Peyer's patch (tissue), 4 donors: ENCODE measurements at regions not wholly inside any gene's neighbourhood (a gene's known extent, or its start where the extent isn't known, plus 50 kb on each side); places are given as distances from the start of the nearest gene placed in this dataset.

ENCODE experiments used
- DNase-seq, 3 donors: peaks; one replicate each; pipeline ENCODE4 v3.0.0-alpha.2; 2017 to 2019
- H3K27ac ChIP-seq, 4 donors: fragments of 200-600 bp; sonication (generic); one replicate each; pipeline ENCODE4 v1.5.1; 2016 to 2019
- H3K27me3 ChIP-seq, 2 donors: fragments of 200-600 bp; sonication (generic); one replicate each; pipeline ENCODE4 v1.5.1; 2019
- H3K36me3 ChIP-seq, 3 donors: fragments of 200-600 bp; sonication (generic); one replicate each; pipeline ENCODE4 v1.5.1; 2016 to 2019
- H3K4me1 ChIP-seq, 4 donors: fragments of 200-600 bp; sonication (generic); one replicate each; pipeline ENCODE4 v1.5.1; 2016 to 2019
- H3K4me3 ChIP-seq, 4 donors: fragments of 200-600 bp; sonication (generic); 1 replicate in 3 of 4; 2 replicates in 1 of 4; pipeline ENCODE4 v1.5.1; 2016 to 2019; ENCODE audit warnings: mild to moderate bottlenecking in 1 of 4
- H3K9me3 ChIP-seq, 4 donors: fragments of 200-600 bp; sonication (generic); one replicate each; pipeline ENCODE4 v1.5.1; 2016 to 2019; ENCODE audit warnings: mild to moderate bottlenecking in 1 of 4
- POLR2A ChIP-seq, 2 donors: fragments of 450-650 bp; IDR thresholded peaks; one replicate each; pipeline ENCODE4 v1.5.1; 2017; ENCODE audit warnings: antibody characterized with exemption in 2 of 2, mild to moderate bottlenecking in 2 of 2, moderate library complexity in 2 of 2
- TF ChIP-seq, protein P1 (sequence below), 6 experiments: fragments of 450-650 bp in 4 of 6; fragments of 200-600 bp in 2 of 6; sonication (generic) in 1 of 6; IDR thresholded peaks; one replicate each; pipeline ENCODE4 v1.5.1; 2017 to 2019; ENCODE audit warnings: antibody characterized with exemption in 6 of 6, mild to moderate bottlenecking in 3 of 6, moderate library complexity in 1 of 6

GRCh38 chr1:59040486-59040885 is 256.4 kb upstream of the FGGY start:
- Histone ChIP-seq H3K36me3 (no peaks in the 10 kb centered on the region), H3K4me3 (no peak overlapping the region), H3K27ac (no peak overlapping the region), H3K4me1 (peaks cover 0 to 18% (median 5%) of the 10 kb centered on the region in 4 donors), H3K9me3 (no peaks in the 10 kb centered on the region), H3K27me3 (no peaks in the 10 kb centered on the region)
- TF ChIP-seq POLR2A (IDR thresholded peaks at IDR 0.05), result no peak
- TF ChIP-seq, protein P1, sequence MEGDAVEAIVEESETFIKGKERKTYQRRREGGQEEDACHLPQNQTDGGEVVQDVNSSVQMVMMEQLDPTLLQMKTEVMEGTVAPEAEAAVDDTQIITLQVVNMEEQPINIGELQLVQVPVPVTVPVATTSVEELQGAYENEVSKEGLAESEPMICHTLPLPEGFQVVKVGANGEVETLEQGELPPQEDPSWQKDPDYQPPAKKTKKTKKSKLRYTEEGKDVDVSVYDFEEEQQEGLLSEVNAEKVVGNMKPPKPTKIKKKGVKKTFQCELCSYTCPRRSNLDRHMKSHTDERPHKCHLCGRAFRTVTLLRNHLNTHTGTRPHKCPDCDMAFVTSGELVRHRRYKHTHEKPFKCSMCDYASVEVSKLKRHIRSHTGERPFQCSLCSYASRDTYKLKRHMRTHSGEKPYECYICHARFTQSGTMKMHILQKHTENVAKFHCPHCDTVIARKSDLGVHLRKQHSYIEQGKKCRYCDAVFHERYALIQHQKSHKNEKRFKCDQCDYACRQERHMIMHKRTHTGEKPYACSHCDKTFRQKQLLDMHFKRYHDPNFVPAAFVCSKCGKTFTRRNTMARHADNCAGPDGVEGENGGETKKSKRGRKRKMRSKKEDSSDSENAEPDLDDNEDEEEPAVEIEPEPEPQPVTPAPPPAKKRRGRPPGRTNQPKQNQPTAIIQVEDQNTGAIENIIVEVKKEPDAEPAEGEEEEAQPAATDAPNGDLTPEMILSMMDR (IDR thresholded peaks at IDR 0.05), result no peak
- no peak for DNase-seq

- H3K27me3 ChIP-seq, result no peaks in the 10 kb centered on the region
- no peak for DNase-seq
- peaks cover 0 to 25% (median 8%) of the 10 kb centered on the region in 4 donors for H3K4me1 ChIP-seq
- no peak overlapping the region for H3K27ac ChIP-seq
- no peaks in the 10 kb centered on the region for H3K9me3 ChIP-seq
- no peak overlapping the region for H3K4me3 ChIP-seq
- TF ChIP-seq, protein P1 (IDR thresholded peaks at IDR 0.05), result no peak
- TF ChIP-seq POLR2A (IDR thresholded peaks at IDR 0.05), result no peak
- H3K36me3 ChIP-seq, result no peaks in the 10 kb centered on the region
Measured at GRCh38 chr1:59041646-59042277, 255.1 kb upstream of the FGGY start.

GRCh38 chr1:59043796-59044195 is 253.1 kb upstream of the FGGY start:
- no peak for TF ChIP-seq POLR2A (IDR thresholded peaks at IDR 0.05)
- TF ChIP-seq, protein P1 (IDR thresholded peaks at IDR 0.05), result no peak
- H3K4me1 ChIP-seq, result peaks cover 0 to 29% (median 11%) of the 10 kb centered on the region in 4 donors
- H3K4me3 ChIP-seq, result no peak overlapping the region
- peak in 2 of 3 donors; percentile 76 to 90 for DNase-seq
- peak overlapping the region in 3 of 4 donors; percentile 38 to 77 (median 60) for H3K27ac ChIP-seq
- H3K36me3 ChIP-seq, result no peaks in the 10 kb centered on the region
- no peaks in the 10 kb centered on the region for H3K9me3 ChIP-seq
- no peaks in the 10 kb centered on the region for H3K27me3 ChIP-seq

- H3K36me3 ChIP-seq, result no peaks in the 10 kb centered on the region
- DNase-seq, result no peak
- peak overlapping the region; percentile 33 to 77 (median 49) for H3K27ac ChIP-seq
- H3K4me1 ChIP-seq, result peaks cover 0 to 29% (median 11%) of the 10 kb centered on the region in 4 donors
- H3K9me3 ChIP-seq, result no peaks in the 10 kb centered on the region
- H3K4me3 ChIP-seq, result no peak overlapping the region
- no peak for TF ChIP-seq POLR2A (IDR thresholded peaks at IDR 0.05)
- TF ChIP-seq, protein P1 (IDR thresholded peaks at IDR 0.05), result no peak
- no peaks in the 10 kb centered on the region for H3K27me3 ChIP-seq
Measured at GRCh38 chr1:59044535-59045121, 252.3 kb upstream of the FGGY start.

DNA sequence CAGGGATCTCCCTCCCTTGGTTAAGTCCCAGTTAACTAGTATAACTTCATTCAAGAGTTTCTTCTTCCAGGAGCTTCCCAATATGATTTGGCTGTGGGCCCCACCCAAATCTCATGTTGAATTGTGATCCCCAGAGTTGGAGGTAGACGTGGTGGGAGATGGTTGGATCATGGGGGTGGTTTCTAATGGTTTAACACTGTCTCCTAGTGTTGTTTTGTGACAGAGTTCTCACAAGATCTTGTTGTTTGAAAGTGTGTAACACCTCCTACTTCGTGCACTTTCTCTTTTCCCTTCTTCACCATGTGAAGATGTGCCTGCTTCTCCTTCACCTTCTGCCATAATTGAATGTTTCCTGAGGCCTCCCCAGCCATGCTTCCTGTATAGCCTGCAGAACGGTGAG is 251.8 kb upstream of the FGGY start:
- DNase-seq, result no peak
- no peaks in the 10 kb centered on the region for H3K27me3 ChIP-seq
- H3K4me3 ChIP-seq, result no peak overlapping the region
- no peak for TF ChIP-seq POLR2A (IDR thresholded peaks at IDR 0.05)
- TF ChIP-seq, protein P1 (IDR thresholded peaks at IDR 0.05), result no peak
- H3K4me1 ChIP-seq, result peaks cover 0 to 29% (median 11%) of the 10 kb centered on the region in 4 donors
- no peaks in the 10 kb centered on the region for H3K36me3 ChIP-seq
- H3K9me3 ChIP-seq, result no peaks in the 10 kb centered on the region
- H3K27ac ChIP-seq, result peak overlapping the region in 3 of 4 donors; percentile 33 to 77 (median 60)
